CD14-positive monocyte (primary cell): ENCODE measurements at regions not wholly inside any gene's neighbourhood (a gene's known extent, or its start where the extent isn't known, plus 50 kb on each side); places are given as distances from the start of the nearest gene placed in this dataset.

Source experiments
- DNase-seq, 3 donors: peaks; one replicate each; pipeline ENCODE4 v3.0.0-alpha.2; 2011 to 2022
- H2AFZ ChIP-seq: 2 replicates; pipeline ENCODE4 v1.6.0; 2012; ENCODE audit warnings: mild to moderate bottlenecking, low read depth, low read length, inconsistent platforms; ENCODE audit not compliant: insufficient read depth, poor library complexity, severe bottlenecking
- H3K27ac ChIP-seq, 2 donors: 1 replicate in 1 of 2; 2 replicates in 1 of 2; pipeline ENCODE4 v1.5.1; 2012 to 2013; ENCODE audit warnings: low read length in 2 of 2, control low read depth in 1 of 2, inconsistent platforms in 1 of 2, low read depth in 1 of 2, mild to moderate bottlenecking in 1 of 2
- H3K27me3 ChIP-seq, 2 donors: one replicate each; pipeline versions ENCODE4 v1.6.0 to v1.6.1; 2011 to 2013; ENCODE audit warnings: low read length in 2 of 2; ENCODE audit not compliant: control insufficient read depth in 2 of 2, insufficient read depth in 2 of 2
- H3K36me3 ChIP-seq, 2 donors: replicated peaks in 1 of 2; 1 replicate in 1 of 2; 2 replicates in 1 of 2; pipeline versions ENCODE4 v1.5.1 to v1.6.1; 2012 to 2013; ENCODE audit warnings: low read length in 2 of 2, control low read depth in 1 of 2, inconsistent platforms in 1 of 2, mild to moderate bottlenecking in 1 of 2; ENCODE audit not compliant: insufficient read depth in 2 of 2, control insufficient read depth in 1 of 2
- H3K4me1 ChIP-seq, 2 donors: 1 replicate in 1 of 2; 2 replicates in 1 of 2; pipeline versions ENCODE4 v1.5.1 to v1.6.1; 2012 to 2013; ENCODE audit warnings: low read length in 2 of 2, control low read depth in 1 of 2, inconsistent platforms in 1 of 2, mild to moderate bottlenecking in 1 of 2, moderate library complexity in 1 of 2; ENCODE audit not compliant: insufficient read depth in 2 of 2, control insufficient read depth in 1 of 2
- H3K4me2 ChIP-seq: replicated peaks from 2 replicates; pipeline ENCODE3; 2012; ENCODE audit warnings: low read length, moderate library complexity, mild to moderate bottlenecking; ENCODE audit not compliant: poor library complexity, severe bottlenecking; ENCODE audit errors: extremely low read depth
- H3K4me3 ChIP-seq, 3 experiments: fragments of 200-600 bp in 1 of 3; sonication (generic) in 1 of 3; replicated peaks in 1 of 3; 1 replicate in 2 of 3; 2 replicates in 1 of 3; pipeline ENCODE4 v1.5.1; 2011 to 2013; ENCODE audit warnings: low read length in 3 of 3, mild to moderate bottlenecking in 3 of 3, control low read depth in 2 of 3, low read depth in 2 of 3, inconsistent platforms in 1 of 3, moderate library complexity in 1 of 3
- H3K79me2 ChIP-seq: 2 replicates; pipeline ENCODE4 v1.6.0; 2012; ENCODE audit warnings: mild to moderate bottlenecking, control low read depth, inconsistent platforms, low read length, moderate library complexity; ENCODE audit not compliant: insufficient read depth
- H3K9ac ChIP-seq: 2 replicates; pipeline ENCODE4 v1.6.0; 2017; ENCODE audit warnings: low read length, mild to moderate bottlenecking; ENCODE audit not compliant: insufficient read depth, poor library complexity, severe bottlenecking
- H3K9me3 ChIP-seq, 2 donors: replicated peaks in 1 of 2; 1 replicate in 1 of 2; 2 replicates in 1 of 2; pipeline versions ENCODE4 v1.5.1 to v1.6.1; 2012 to 2013; ENCODE audit warnings: low read length in 2 of 2, control low read depth in 1 of 2; ENCODE audit not compliant: control insufficient read depth in 1 of 2, insufficient read depth in 1 of 2
- H4K20me1 ChIP-seq: 2 replicates; pipeline ENCODE4 v1.6.0; 2012; ENCODE audit warnings: mild to moderate bottlenecking, low read length, control low read depth, moderate library complexity; ENCODE audit not compliant: insufficient read depth
- H3K27ac Mint-ChIP-seq, 7 donors: one replicate each; pipeline ENCODE4 v1.8.0; 2020; ENCODE audit warnings: mild to moderate bottlenecking in 7 of 7, mixed read lengths in 7 of 7, moderate library complexity in 6 of 7, inconsistent platforms in 2 of 7
- H3K27me3 Mint-ChIP-seq, 3 donors: one replicate each; pipeline ENCODE4 v1.8.0; 2021 to 2022; ENCODE audit warnings: low read depth in 3 of 3, mild to moderate bottlenecking in 3 of 3, mixed read lengths in 3 of 3, moderate library complexity in 3 of 3, inconsistent platforms in 1 of 3
- H3K36me3 Mint-ChIP-seq, 2 donors: one replicate each; pipeline ENCODE4 v1.8.0; 2020; ENCODE audit warnings: mixed read lengths in 2 of 2, inconsistent platforms in 1 of 2, mild to moderate bottlenecking in 1 of 2
- H3K4me1 Mint-ChIP-seq: one replicate; pipeline ENCODE4 v1.8.0; 2020; ENCODE audit warnings: mild to moderate bottlenecking, mixed read lengths
- H3K4me3 Mint-ChIP-seq, 2 donors: one replicate each; pipeline ENCODE4 v1.8.0; 2020; ENCODE audit warnings: mild to moderate bottlenecking in 2 of 2, mixed read lengths in 2 of 2, moderate library complexity in 1 of 2
- H3K9me3 Mint-ChIP-seq, 7 donors: one replicate each; pipeline ENCODE4 v1.8.0; 2020 to 2022; ENCODE audit warnings: mixed read lengths in 7 of 7, mild to moderate bottlenecking in 6 of 7, moderate library complexity in 6 of 7, inconsistent platforms in 2 of 7
- CTCF ChIP-seq: fragments of 200-600 bp; IDR thresholded peaks from one replicate; pipeline ENCODE4 v1.8.0; 2022; ENCODE audit warnings: antibody characterized with exemption, mild to moderate bottlenecking
- WGBS: methylation state at CpG from one replicate; pipeline ENCODE4 v1.1.5; 2013; ENCODE audit warnings: missing lambda C conversion rate; ENCODE audit not compliant: insufficient coverage; 5-methylcytosine and 5-hydroxymethylcytosine counted together
- intact Hi-C, 2 donors: fragments of 100-400 bp; cut with micrococcal nuclease; formaldehyde crosslinking; loops; one replicate each; pipeline versions ENCODE4 v1.15.0 to v1.15.1; 2023

DNA sequence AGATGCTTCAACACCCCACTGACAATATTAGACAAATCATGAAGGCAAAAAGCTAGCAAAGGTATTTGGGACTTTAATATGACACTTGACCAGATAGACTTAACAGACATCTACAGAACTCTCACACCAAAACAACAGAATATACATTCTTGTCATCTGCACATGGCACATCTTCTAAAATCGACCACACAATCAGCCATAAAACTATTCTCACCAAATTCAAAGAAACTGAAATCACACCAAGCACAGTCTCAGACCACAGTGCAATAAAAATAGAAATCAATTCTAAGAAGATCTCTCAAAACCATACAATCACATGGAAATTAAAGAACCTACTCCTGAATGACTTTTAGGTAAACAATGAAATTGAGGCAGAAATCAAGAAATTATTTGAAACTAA is 340.8 kb downstream of the PPP1R2C start:
- H3K27me3 Mint-ChIP-seq: peaks cover 0 to 3% (median 1%) of the 10 kb centered on the region in 3 donors
- H3K4me1 Mint-ChIP-seq: no peaks in the 10 kb centered on the region
- no peak overlapping the region for H3K4me3 Mint-ChIP-seq
- Histone ChIP-seq H3K27ac (no peak overlapping the region), H3K9ac (no peak overlapping the region), H3K36me3 (no peaks in the 10 kb centered on the region), H3K4me2 (no peak overlapping the region), H3K4me3 (no peak overlapping the region), H3K9me3 (no peaks in the 10 kb centered on the region), H4K20me1 (no peaks in the 10 kb centered on the region), H3K79me2 (no peaks in the 10 kb centered on the region), H3K27me3 (no peaks in the 10 kb centered on the region), H3K4me1 (no peaks in the 10 kb centered on the region), H2AFZ (no peak overlapping the region)
- no peaks in the 10 kb centered on the region for H3K36me3 Mint-ChIP-seq
- no CpG with 5 or more reads among the region's 1 CpG for WGBS
- intact Hi-C loops: no loop called here
- no peak for DNase-seq
- TF ChIP-seq CTCF: no peak
- peaks cover 0 to 6% (median 3%) of the 10 kb centered on the region in 7 donors for H3K9me3 Mint-ChIP-seq
- no peak overlapping the region for H3K27ac Mint-ChIP-seq

- H3K36me3 Mint-ChIP-seq: no peaks in the 10 kb centered on the region
- Histone ChIP-seq H3K79me2 (no peaks in the 10 kb centered on the region), H4K20me1 (no peaks in the 10 kb centered on the region), H3K4me2 (no peak overlapping the region), H3K9ac (no peak overlapping the region), H3K4me1 (no peaks in the 10 kb centered on the region), H3K4me3 (no peak overlapping the region), H3K36me3 (no peaks in the 10 kb centered on the region), H3K27ac (no peak overlapping the region), H2AFZ (no peak overlapping the region), H3K27me3 (no peaks in the 10 kb centered on the region), H3K9me3 (no peaks in the 10 kb centered on the region)
- H3K4me1 Mint-ChIP-seq: no peaks in the 10 kb centered on the region
- H3K27ac Mint-ChIP-seq: no peak overlapping the region
- no peak for TF ChIP-seq CTCF
- peaks cover 1 to 6% (median 5%) of the 10 kb centered on the region in 7 donors for H3K9me3 Mint-ChIP-seq
- peaks cover 0 to 2% (median 0%) of the 10 kb centered on the region in 3 donors for H3K27me3 Mint-ChIP-seq
- intact Hi-C loops: no loop called here
- WGBS: 100% methylated on average over 2 of the region's 4 CpGs
- H3K4me3 Mint-ChIP-seq: no peak overlapping the region
- DNase-seq: no peak
Measured at GRCh38 chrX:42434458-42435166, 343.4 kb downstream of the PPP1R2C start.
